Nephron (organoid): ENCODE measurements at regions not wholly inside any gene's neighbourhood (a gene's known extent, or its start where the extent isn't known, plus 50 kb on each side); places are given as distances from the start of the nearest gene placed in this dataset.

Experiments used
- H3K27ac Mint-ChIP-seq, 3 experiments: 2 replicates each; pipeline ENCODE4 v1.8.0; 2020; ENCODE audit warnings: mixed read lengths in 3 of 3, mild to moderate bottlenecking in 2 of 3, moderate library complexity in 1 of 3
- H3K27me3 Mint-ChIP-seq: 2 replicates; pipeline ENCODE4 v1.8.0; 2021; ENCODE audit warnings: low read depth, mild to moderate bottlenecking, moderate library complexity, mixed read lengths
- H3K36me3 Mint-ChIP-seq: 2 replicates; pipeline ENCODE4 v1.8.0; 2020; ENCODE audit warnings: low read depth, mixed read lengths
- H3K4me1 Mint-ChIP-seq: 2 replicates; pipeline ENCODE4 v1.8.0; 2020; ENCODE audit warnings: mixed read lengths
- H3K4me3 Mint-ChIP-seq, 3 experiments: 2 replicates each; pipeline ENCODE4 v1.8.0; 2020; ENCODE audit warnings: mild to moderate bottlenecking in 3 of 3, mixed read lengths in 3 of 3, moderate library complexity in 2 of 3
- H3K9me3 Mint-ChIP-seq: 2 replicates; pipeline ENCODE4 v1.8.0; 2020; ENCODE audit warnings: mixed read lengths
- TF ChIP-seq, protein P1 (sequence below), 3 experiments: fragments of 200-600 bp; sonication (generic); IDR thresholded peaks; one replicate each; pipeline ENCODE4 v1.5.0; 2021; ENCODE audit warnings: antibody characterized with exemption in 3 of 3; ENCODE audit not compliant: unreplicated experiment in 3 of 3

DNA sequence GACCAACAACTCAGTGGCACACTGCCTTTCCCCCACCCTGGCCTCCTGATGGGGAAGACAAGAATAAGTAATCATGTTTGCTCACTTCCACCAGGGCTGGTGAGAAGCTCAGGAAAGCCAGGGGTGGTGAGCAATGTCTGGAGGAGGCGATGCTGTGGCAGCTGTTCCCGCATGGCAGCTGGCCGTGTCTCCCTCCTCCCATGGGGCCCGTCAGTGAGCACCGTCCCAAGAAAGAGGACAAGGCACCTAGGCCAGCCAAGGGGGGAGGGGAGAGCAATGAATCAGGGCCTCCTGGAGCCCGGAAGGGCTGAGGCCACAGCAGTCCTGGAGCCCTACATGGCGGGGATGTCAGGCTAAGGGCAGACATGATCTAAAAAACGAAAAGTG lies 69.2 kb upstream of the INSIG1 start:
- Mint-ChIP-seq H3K4me1 (peaks cover 86% of the 10 kb centered on the region), H3K9me3 (no peaks in the 10 kb centered on the region), H3K27me3 (peaks cover 17% of the 10 kb centered on the region), H3K36me3 (no peaks in the 10 kb centered on the region), H3K4me3 (peak overlapping the region in 1 of 3 experiments; percentile 10), H3K27ac (peak overlapping the region; percentile 36 to 58 (median 43))
- TF ChIP-seq, protein P1, sequence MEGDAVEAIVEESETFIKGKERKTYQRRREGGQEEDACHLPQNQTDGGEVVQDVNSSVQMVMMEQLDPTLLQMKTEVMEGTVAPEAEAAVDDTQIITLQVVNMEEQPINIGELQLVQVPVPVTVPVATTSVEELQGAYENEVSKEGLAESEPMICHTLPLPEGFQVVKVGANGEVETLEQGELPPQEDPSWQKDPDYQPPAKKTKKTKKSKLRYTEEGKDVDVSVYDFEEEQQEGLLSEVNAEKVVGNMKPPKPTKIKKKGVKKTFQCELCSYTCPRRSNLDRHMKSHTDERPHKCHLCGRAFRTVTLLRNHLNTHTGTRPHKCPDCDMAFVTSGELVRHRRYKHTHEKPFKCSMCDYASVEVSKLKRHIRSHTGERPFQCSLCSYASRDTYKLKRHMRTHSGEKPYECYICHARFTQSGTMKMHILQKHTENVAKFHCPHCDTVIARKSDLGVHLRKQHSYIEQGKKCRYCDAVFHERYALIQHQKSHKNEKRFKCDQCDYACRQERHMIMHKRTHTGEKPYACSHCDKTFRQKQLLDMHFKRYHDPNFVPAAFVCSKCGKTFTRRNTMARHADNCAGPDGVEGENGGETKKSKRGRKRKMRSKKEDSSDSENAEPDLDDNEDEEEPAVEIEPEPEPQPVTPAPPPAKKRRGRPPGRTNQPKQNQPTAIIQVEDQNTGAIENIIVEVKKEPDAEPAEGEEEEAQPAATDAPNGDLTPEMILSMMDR (IDR thresholded peaks at IDR 0.05; ENCODE audit: unreplicated experiment in 3 of 3) = no peak

DNA sequence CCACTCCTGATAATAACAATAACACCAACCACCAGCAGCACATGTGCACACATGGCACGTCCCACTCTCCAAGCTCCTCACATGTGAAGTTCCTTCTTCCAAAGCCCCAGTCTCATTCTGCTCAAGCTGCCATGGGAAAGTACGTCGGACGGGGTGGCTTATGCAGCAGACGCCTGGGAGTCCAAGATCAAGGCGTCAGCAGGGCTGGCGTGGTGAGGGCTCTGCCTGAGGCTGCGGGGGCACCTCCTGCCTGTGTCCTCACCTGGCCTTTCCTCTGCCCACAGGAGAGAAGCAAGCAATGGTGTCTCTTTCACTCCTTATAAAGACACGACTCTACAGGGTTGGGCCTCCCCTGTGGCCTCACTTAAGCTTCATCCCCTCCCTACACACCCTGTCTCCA lies 68.8 kb upstream of the INSIG1 start:
- H3K4me1 Mint-ChIP-seq = peaks cover 86% of the 10 kb centered on the region
- H3K9me3 Mint-ChIP-seq = no peaks in the 10 kb centered on the region
- peak overlapping the region; percentile 36 to 58 (median 43) for H3K27ac Mint-ChIP-seq
- peak overlapping the region in 1 of 3 experiments; percentile 10 for H3K4me3 Mint-ChIP-seq
- H3K36me3 Mint-ChIP-seq = no peaks in the 10 kb centered on the region
- TF ChIP-seq, protein P1 (IDR thresholded peaks at IDR 0.05; ENCODE audit: unreplicated experiment in 3 of 3) = no peak
- H3K27me3 Mint-ChIP-seq = peaks cover 17% of the 10 kb centered on the region

DNA sequence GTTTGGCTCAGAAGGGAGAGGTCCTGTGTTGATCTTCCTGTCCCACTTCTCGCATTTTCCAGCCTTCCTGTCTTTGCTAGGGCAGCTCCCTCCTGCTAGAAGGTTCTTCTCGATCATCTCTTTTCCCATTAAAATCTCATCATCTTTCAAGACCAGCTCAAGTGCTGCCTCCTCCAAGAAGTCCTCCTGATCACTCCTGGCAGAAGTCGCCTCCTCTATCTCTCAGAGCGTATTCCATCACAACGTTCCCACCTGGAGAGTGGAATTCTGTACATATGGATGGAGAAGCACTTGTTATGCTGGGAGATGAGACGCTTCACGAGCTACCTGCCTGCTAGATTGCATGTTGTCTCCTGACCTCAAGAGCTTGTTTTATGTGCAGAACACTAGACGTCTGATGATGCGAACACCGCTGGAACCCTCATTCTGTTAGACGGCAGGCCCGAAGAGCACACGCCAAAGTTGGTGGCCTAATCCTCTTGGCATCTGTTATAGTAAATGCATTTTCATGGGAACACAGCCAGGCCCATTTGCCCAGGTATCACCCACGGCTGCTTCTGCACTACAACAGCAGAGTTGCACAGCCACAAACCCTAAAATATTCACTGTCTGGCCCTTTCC lies 68.0 kb upstream of the INSIG1 start:
- H3K4me1 Mint-ChIP-seq = peaks cover 80% of the 10 kb centered on the region
- TF ChIP-seq, protein P1 (IDR thresholded peaks at IDR 0.05; ENCODE audit: unreplicated experiment in 3 of 3) = no peak
- peak overlapping the region in 1 of 3 experiments; percentile 11 for H3K4me3 Mint-ChIP-seq
- peak overlapping the region; percentile 30 to 93 (median 62) for H3K27ac Mint-ChIP-seq
- H3K36me3 Mint-ChIP-seq = no peaks in the 10 kb centered on the region
- H3K9me3 Mint-ChIP-seq = no peaks in the 10 kb centered on the region
- H3K27me3 Mint-ChIP-seq = peaks cover 17% of the 10 kb centered on the region

DNA sequence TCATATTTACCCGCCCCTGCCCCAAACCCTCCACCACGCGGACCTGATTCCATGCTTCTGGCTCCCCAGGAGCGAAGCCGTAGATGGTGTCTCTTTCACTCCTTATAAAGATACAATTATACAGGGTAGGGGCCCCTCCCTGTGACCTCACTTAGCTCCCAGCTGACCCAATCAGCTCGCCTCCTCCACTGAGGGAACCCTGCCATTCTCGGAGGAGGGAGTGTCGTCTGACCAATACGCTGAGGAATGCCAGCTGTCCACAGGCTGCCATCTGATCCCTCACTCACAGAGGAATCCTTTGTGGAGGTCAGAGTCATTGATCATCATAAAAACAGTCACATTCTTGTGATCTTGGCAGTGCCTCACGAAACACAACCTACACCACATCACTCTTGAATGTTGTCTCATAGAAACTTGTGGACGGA lies 67.5 kb upstream of the INSIG1 start:
- H3K4me1 Mint-ChIP-seq = peaks cover 83% of the 10 kb centered on the region
- peaks cover 16% of the 10 kb centered on the region for H3K27me3 Mint-ChIP-seq
- H3K9me3 Mint-ChIP-seq = no peaks in the 10 kb centered on the region
- TF ChIP-seq, protein P1 (IDR thresholded peaks at IDR 0.05; ENCODE audit: unreplicated experiment in 3 of 3) = no peak
- H3K36me3 Mint-ChIP-seq = no peaks in the 10 kb centered on the region
- peak overlapping the region in 1 of 3 experiments; percentile 4 for H3K4me3 Mint-ChIP-seq
- peak overlapping the region; percentile 30 to 93 (median 62) for H3K27ac Mint-ChIP-seq

DNA sequence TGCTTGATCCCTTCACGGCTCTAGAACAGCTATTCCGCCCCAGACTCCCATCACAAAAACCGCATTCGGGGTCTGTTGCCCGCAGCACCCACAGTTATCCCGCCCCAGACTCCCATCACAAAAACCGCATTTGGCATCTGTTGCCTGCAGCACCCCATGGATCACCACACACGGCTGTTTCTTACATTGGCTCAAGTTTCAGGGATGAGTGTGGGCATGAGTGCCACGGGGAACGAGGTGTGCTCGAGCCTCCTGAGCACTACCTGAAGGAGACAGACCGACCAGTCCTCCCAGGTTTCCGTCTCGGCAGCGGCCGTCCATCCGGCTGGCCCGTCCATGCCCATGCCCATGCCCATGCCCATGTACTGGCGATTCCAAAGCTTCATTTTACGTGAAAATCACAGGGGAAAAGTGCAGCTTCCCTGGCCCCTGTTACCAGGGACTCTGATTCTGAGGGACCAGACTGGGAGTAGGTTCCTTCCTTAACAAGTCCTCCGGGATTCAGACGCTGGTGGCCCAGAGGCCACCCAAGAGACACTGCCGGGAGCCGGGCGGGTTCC lies 66.4 kb upstream of the INSIG1 start:
- H3K27ac Mint-ChIP-seq = peak overlapping the region in 1 of 3 experiments; percentile 26
- no peaks in the 10 kb centered on the region for H3K9me3 Mint-ChIP-seq
- peak overlapping the region in 1 of 3 experiments; percentile 25 for H3K4me3 Mint-ChIP-seq
- TF ChIP-seq, protein P1 (IDR thresholded peaks at IDR 0.05; ENCODE audit: unreplicated experiment in 3 of 3) = no peak
- no peaks in the 10 kb centered on the region for H3K36me3 Mint-ChIP-seq
- peaks cover 6% of the 10 kb centered on the region for H3K27me3 Mint-ChIP-seq
- H3K4me1 Mint-ChIP-seq = peaks cover 75% of the 10 kb centered on the region

DNA sequence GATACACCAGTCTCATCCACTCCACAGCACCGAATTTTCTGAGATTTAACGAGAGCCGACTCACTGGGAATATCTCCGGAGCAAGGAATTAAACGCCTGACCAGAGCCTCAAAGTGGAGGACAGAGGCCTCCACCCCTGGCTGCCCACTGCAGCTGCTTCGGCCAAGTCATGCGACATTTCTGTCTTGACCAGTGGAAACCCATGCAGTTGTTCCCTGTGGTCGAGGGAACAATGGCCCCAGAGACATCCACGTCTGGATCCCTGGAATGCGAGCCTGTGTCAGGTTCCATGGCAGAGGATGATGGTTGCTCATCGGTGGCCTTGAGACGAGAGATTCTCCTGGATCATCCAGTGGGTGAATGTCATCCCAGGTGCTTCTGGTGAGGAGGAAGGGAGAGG lies 65.7 kb upstream of the INSIG1 start:
- peak overlapping the region in 1 of 3 experiments; percentile 34 for H3K27ac Mint-ChIP-seq
- H3K4me1 Mint-ChIP-seq = peaks cover 74% of the 10 kb centered on the region
- TF ChIP-seq, protein P1 (IDR thresholded peaks at IDR 0.05; ENCODE audit: unreplicated experiment in 3 of 3) = no peak
- peaks cover 6% of the 10 kb centered on the region for H3K27me3 Mint-ChIP-seq
- H3K36me3 Mint-ChIP-seq = no peaks in the 10 kb centered on the region
- no peak overlapping the region for H3K4me3 Mint-ChIP-seq
- H3K9me3 Mint-ChIP-seq = no peaks in the 10 kb centered on the region
